Endodermal cell (in vitro differentiated cells): ENCODE measurements at regions not wholly inside any gene's neighbourhood (a gene's known extent, or its start where the extent isn't known, plus 50 kb on each side); places are given as distances from the start of the nearest gene placed in this dataset.

Experiments used
- DNase-seq: peaks from one replicate; pipeline ENCODE4 v3.0.0-alpha.2; 2017
- H3K27ac ChIP-seq: 2 replicates; pipeline ENCODE4 v1.5.1; 2013; ENCODE audit warnings: mild to moderate bottlenecking, low read depth, low read length, moderate library complexity
- H3K27me3 ChIP-seq: 2 replicates; pipeline ENCODE4 v1.6.1; 2013; ENCODE audit warnings: mild to moderate bottlenecking, low read length, moderate library complexity; ENCODE audit not compliant: insufficient read depth, control insufficient read depth, poor library complexity, severe bottlenecking
- H3K36me3 ChIP-seq: 2 replicates; pipeline ENCODE4 v1.7.0; 2013; ENCODE audit warnings: mild to moderate bottlenecking, low read length, moderate library complexity; ENCODE audit not compliant: control insufficient read depth, insufficient read depth
- H3K4me1 ChIP-seq: one replicate; pipeline ENCODE4 v1.7.0; 2013; ENCODE audit warnings: low read length; ENCODE audit not compliant: control insufficient read depth, insufficient read depth
- H3K4me3 ChIP-seq: 2 replicates; pipeline ENCODE4 v1.5.1; 2013; ENCODE audit warnings: mild to moderate bottlenecking, low read length, moderate library complexity
- H3K9ac ChIP-seq: 2 replicates; pipeline ENCODE4 v1.6.1; 2013; ENCODE audit warnings: mild to moderate bottlenecking, low read length, moderate library complexity; ENCODE audit not compliant: poor library complexity, severe bottlenecking; ENCODE audit errors: extremely low read depth
- H3K9me3 ChIP-seq: 2 replicates; pipeline ENCODE4 v1.6.1; 2013; ENCODE audit warnings: mild to moderate bottlenecking, low read length, moderate library complexity; ENCODE audit not compliant: control insufficient read depth
- H3K27ac Mint-ChIP-seq: 2 replicates; pipeline ENCODE4 v1.8.0; 2020; ENCODE audit warnings: mixed read lengths
- H3K27me3 Mint-ChIP-seq: 2 replicates; pipeline ENCODE4 v1.8.0; 2021; ENCODE audit warnings: mild to moderate bottlenecking, mixed read lengths; ENCODE audit not compliant: insufficient read depth
- H3K36me3 Mint-ChIP-seq: 2 replicates; pipeline ENCODE4 v1.8.0; 2020; ENCODE audit warnings: low read depth, mixed read lengths
- H3K4me1 Mint-ChIP-seq: 2 replicates; pipeline ENCODE4 v1.8.0; 2020; ENCODE audit warnings: mixed read lengths
- H3K4me3 Mint-ChIP-seq: 2 replicates; pipeline ENCODE4 v1.8.0; 2020; ENCODE audit warnings: mild to moderate bottlenecking, moderate library complexity, mixed read lengths
- H3K9me3 Mint-ChIP-seq: 2 replicates; pipeline ENCODE4 v1.8.0; 2020; ENCODE audit warnings: mild to moderate bottlenecking, mixed read lengths
- CTCF ChIP-seq: fragments of 200-600 bp; sonication (generic); conservative IDR thresholded peaks from 2 replicates; pipeline ENCODE4 v1.5.0; 2021; ENCODE audit warnings: antibody characterized with exemption, mild to moderate bottlenecking
- WGBS, 2 experiments: methylation state at CpG; one replicate each; pipeline versions ENCODE4 v1.1.5 to v1.1.7; 2013; ENCODE audit warnings: missing lambda C conversion rate in 2 of 2, mixed read lengths in 1 of 2; ENCODE audit not compliant: insufficient coverage in 1 of 2, insufficient read length in 1 of 2; 5-methylcytosine and 5-hydroxymethylcytosine counted together

DNA sequence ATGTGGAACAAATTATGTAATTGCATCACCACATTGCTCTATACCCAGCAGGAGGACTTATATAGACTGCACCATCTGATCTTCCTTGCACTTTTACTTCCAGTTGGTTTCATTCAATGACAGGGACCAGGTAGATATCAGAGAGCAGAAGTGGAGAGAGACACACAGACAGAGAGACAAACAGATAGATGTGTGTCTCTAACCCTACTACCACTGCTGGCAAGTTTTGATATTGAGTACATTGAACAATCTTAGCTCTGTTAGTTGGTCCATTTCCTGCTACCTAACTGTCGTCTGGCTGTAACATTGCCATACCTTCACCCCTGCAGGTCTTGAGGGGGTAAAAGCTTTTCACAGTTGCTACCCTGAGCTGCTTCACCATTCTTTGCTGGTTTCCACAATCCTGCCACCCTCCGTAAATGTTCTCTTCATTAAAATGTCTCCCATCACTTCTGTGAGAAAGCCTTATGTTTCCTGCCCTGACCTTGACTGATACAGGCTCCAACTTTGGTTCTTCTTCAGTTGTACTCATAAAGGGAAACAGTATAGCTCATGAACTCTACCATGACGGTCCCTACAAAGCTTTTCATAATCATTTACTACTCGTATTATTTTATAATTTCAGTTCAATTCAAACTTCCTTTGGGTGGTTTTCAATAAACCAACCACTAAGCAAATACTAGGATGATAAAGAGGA is 62.3 kb upstream of the ITGA4 start:
- H3K4me1 Mint-ChIP-seq: no peaks in the 10 kb centered on the region
- no peak for DNase-seq
- H3K4me3 ChIP-seq: no peak overlapping the region
- H3K4me3 Mint-ChIP-seq: no peak overlapping the region
- H3K4me1 ChIP-seq: no peaks in the 10 kb centered on the region
- H3K27me3 ChIP-seq: no peaks in the 10 kb centered on the region
- H3K27ac ChIP-seq: no peak overlapping the region
- 93 to 96% methylated on average over 3 to 4 of the region's 4 CpGs for WGBS, 2 experiments
- no peaks in the 10 kb centered on the region for H3K27me3 Mint-ChIP-seq
- no peaks in the 10 kb centered on the region for H3K9me3 Mint-ChIP-seq
- H3K36me3 Mint-ChIP-seq: no peaks in the 10 kb centered on the region
- no peaks in the 10 kb centered on the region for H3K36me3 ChIP-seq
- H3K9me3 ChIP-seq: no peaks in the 10 kb centered on the region
- no peak for TF ChIP-seq CTCF
- H3K9ac ChIP-seq: no peak overlapping the region
- no peak overlapping the region for H3K27ac Mint-ChIP-seq

- Histone ChIP-seq H3K27me3 (no peaks in the 10 kb centered on the region), H3K4me1 (no peaks in the 10 kb centered on the region), H3K36me3 (no peaks in the 10 kb centered on the region), H3K9ac (no peak overlapping the region), H3K9me3 (no peaks in the 10 kb centered on the region), H3K4me3 (no peak overlapping the region), H3K27ac (no peak overlapping the region)
- Mint-ChIP-seq H3K27ac (no peak overlapping the region), H3K4me1 (no peaks in the 10 kb centered on the region), H3K9me3 (no peaks in the 10 kb centered on the region), H3K27me3 (no peaks in the 10 kb centered on the region), H3K36me3 (no peaks in the 10 kb centered on the region), H3K4me3 (no peak overlapping the region)
- no peak for TF ChIP-seq CTCF
- no peak for DNase-seq
- 48 to 80% methylated on average over 1 to 2 of the region's 2 CpGs for WGBS, 2 experiments
These were observed 61.3 kb upstream of the ITGA4 start for GRCh38 chr2:181395851-181396250.

DNA sequence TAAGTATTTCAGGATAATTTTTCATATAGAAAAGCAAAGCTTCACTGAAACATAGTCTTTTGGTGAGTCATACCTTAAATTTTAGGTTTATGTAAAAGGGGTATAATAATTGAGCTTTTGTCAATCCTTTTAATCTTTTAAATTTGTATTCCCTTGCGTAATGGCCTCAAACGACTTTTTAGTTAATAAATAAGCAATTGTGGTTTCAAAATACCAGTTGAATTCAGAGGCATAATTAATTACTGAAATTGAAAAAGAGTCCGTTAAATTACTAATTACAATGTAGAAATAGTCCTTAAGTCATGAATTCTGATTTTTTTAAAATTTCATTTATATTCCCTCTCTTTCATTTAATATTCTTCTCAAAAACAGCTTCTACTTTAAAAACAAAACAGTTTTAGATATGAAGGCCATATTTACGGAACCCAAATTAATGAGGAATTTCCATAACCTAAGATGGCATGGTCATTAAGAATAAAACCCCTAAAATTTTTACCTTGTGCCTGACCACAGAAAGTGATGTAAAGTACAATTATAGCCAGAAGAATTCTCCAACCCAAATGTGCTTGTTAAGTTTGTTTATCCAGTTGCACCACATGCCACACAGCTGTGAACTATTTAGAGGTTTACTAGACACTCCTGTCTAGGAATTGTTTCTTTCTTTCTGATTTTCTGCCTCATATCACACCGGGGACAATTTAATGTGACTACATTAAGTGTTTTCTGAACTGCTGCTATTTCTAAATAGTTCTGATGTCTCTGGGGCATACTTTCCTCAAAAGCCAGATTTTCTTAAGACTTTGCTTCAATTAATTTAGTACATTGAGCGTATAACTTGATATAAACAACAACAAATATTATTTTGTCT is 60.7 kb upstream of the ITGA4 start:
- H3K36me3 Mint-ChIP-seq: no peaks in the 10 kb centered on the region
- no peak overlapping the region for H3K4me3 ChIP-seq
- H3K4me1 ChIP-seq: no peaks in the 10 kb centered on the region
- no peaks in the 10 kb centered on the region for H3K4me1 Mint-ChIP-seq
- H3K4me3 Mint-ChIP-seq: no peak overlapping the region
- 59 to 100% methylated on average over 1 to 5 of the region's 6 CpGs for WGBS, 2 experiments
- TF ChIP-seq CTCF: no peak
- no peaks in the 10 kb centered on the region for H3K27me3 ChIP-seq
- DNase-seq: no peak
- no peak overlapping the region for H3K27ac Mint-ChIP-seq
- H3K36me3 ChIP-seq: no peaks in the 10 kb centered on the region
- H3K9ac ChIP-seq: no peak overlapping the region
- H3K9me3 Mint-ChIP-seq: no peaks in the 10 kb centered on the region
- no peaks in the 10 kb centered on the region for H3K9me3 ChIP-seq
- H3K27me3 Mint-ChIP-seq: no peaks in the 10 kb centered on the region
- H3K27ac ChIP-seq: no peak overlapping the region
